ENCODE measurements at regions not wholly inside any gene's neighbourhood (a gene's known extent, or its start where the extent isn't known, plus 50 kb on each side); places are given as distances from the start of the nearest gene placed in this dataset.

GRCh38 chr5:67536866-67537265 lies 340.3 kb upstream of the CD180 start:
- DNase-seq: no peak

DNA sequence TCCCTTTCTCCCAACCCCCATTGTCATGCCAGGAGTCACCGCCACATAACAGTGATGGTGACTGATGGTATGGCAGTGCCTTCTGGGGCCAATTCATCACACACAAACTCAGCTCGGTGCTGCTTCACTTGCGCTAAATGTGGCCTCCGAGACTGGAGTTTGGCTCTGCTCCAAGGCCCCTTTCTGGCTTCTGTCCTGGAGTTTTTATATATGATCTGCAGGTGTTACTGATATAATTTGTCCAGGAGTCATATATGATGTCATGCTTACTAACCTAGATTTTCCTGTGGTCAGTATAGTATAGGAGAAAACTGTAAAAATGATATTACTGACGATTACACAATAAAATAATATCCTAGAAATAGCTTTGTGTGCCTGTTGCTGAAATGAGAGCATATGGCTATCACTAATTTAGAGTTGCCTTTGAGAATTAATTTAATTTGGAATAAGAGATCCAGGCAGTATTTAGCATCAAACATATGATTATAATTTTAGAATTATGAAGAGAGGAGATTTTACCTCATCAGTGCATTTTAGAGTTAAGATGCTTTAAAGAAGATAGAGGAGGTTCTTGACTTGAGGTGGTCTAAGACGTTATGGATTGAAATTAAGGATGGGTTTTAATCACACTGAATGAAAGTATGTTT lies 334.1 kb upstream of the CD180 start:
- DNase-seq: no peak

GRCh38 chr5:67528953-67529352 lies 332.4 kb upstream of the CD180 start:
- no peak for DNase-seq

GRCh38 chr5:67526793-67527192 lies 330.2 kb upstream of the CD180 start:
- no peak for DNase-seq

GRCh38 chr5:67520161-67520908 lies 323.7 kb upstream of the CD180 start:
- peak in 2 of 58 donors; percentile 3 to 23 for DNase-seq

- no peak for DNase-seq
Observed at GRCh38 chr5:67518227-67518626, 321.6 kb upstream of the CD180 start.

DNA sequence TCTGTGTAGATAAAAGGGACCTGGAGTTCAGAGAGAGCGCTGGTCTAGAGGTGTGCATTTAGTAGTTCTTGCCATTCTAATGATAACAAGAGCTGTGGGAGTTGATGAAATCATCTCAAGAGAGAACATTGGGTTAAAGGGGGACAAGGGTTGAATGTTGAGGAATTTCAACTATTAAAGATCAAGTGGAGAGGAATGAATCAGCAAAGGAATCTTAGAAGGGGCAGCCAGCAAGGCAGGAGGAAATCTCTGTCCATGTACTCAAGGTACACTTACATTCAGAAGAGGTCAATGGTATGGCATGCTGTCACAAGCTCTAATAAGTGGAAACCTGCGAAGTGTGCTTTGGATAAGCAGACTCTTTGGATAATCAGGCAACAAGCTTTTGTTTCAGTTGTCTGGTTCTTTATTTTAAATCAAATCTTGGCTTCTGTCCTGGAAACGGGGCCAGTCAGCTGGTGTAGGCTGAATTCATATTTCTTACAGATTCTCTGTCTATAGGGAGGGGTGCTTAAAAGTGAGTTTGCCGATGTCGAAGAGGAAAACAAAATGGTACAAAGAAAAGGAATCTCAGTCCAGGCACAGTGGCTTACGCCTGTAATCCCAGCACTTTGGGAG lies 320.5 kb upstream of the CD180 start:
- DNase-seq: peak in 2 of 58 donors; percentile 6 to 8

DNA sequence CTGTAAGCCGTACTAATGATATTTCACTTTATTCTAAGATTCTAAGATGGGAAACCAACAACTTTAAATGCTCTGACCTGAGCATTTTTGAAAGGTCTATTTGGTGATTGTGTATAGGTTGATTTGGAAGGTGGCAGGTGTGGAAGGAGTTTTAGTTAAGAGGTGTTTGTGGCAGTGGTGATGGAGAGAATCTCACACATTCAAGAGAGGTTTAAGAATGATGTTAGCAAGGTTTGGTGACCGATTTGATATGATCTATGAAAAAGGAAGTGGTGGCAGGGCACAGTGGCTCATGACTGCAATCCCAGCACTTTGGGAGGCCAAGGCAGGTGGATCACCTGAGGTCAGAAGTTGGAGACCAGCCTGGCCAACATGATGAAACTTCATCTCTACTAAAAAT lies 319.2 kb upstream of the CD180 start:
- DNase-seq: no peak

GRCh38 chr5:67515020-67515689 lies 318.6 kb upstream of the CD180 start:
- DNase-seq: no peak

- DNase-seq: no peak
Observed at GRCh38 chr5:67512758-67513157, 316.2 kb upstream of the CD180 start.

DNA sequence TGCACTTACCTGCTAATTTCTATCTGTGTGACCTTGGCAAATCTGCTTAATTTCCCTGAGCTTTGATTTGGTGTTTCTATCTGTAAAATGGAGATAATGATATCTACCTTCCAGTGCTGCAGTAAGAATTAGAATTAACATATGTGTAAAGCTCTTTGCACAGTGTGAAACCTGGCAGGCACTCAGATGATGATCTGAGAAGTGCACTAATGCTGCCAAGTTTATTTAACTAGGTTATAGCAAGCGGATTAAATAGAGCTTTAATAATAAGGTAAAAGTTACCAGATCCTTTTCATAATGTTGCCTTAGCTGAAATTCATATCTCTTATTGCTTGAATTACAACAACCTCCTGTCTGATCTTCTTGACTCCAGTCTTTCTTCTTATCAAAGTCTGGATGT lies 315.3 kb upstream of the CD180 start:
- no peak for DNase-seq

- no peak for DNase-seq
Observed at GRCh38 chr5:67510204-67510603, 313.6 kb upstream of the CD180 start.

- no peak for DNase-seq
Observed at GRCh38 chr5:67509402-67510186, 313.0 kb upstream of the CD180 start.

- no peak for DNase-seq
Observed at GRCh38 chr5:67506241-67506640, 309.6 kb upstream of the CD180 start.

DNA sequence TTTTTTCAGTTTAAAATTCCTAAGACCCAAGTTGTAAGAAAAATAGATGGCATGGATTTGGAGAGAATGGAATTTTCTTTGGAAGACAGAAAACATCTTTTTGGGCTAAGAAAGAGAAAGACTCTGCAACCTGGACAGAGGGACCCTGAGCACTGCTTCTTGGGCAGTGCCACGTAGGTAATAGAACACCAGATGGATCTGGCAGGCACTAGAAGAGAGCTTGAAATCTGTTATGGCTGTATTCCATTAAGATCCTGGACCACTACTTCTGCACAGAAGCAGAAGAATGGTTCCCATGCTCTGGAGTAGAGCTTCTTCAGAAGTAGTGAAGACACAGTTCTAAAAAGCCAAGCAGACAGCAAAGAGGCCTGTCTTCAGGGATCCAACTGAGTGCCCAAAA lies 306.4 kb upstream of the CD180 start:
- no peak for DNase-seq

- DNase-seq: no peak
Observed at GRCh38 chr5:67496051-67496450, 299.5 kb upstream of the CD180 start.

GRCh38 chr5:67495072-67495471 lies 298.5 kb upstream of the CD180 start:
- DNase-seq: peak in 4 of 58 donors; percentile 1 to 6 (median 2)

GRCh38 chr5:67494186-67494855 lies 297.7 kb upstream of the CD180 start:
- DNase-seq: peak in 32 of 58 donors; percentile 2 to 55 (median 30)

DNA sequence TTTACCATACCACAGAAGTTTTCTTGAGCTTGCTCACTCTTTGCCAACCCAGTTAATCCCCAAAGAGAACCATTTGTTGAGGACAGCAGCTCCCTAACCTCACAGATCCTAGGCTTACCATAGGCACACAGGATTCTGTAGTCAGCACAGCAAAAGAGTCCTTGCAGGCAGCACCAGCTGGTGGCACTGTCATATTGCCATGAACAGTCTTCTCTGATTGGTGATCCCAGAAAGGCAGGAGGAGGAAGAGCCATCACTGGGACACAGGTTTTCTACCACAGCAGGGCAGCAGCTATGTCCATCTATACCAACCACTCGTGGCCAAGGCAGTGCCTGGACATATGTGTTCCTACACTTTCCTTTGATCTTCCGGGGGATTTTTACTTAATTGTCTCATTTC lies 297.1 kb upstream of the CD180 start:
- peak in 51 of 58 donors; percentile 5 to 79 (median 45) for DNase-seq

GRCh38 chr5:67490543-67491321 lies 294.1 kb upstream of the CD180 start:
- DNase-seq: no peak
